NCI-H2107 treated with DMSO at 0.1 percent for 48 hours (cell line): ENCODE measurements at regions not wholly inside any gene's neighbourhood (a gene's known extent, or its start where the extent isn't known, plus 50 kb on each side); places are given as distances from the start of the nearest gene placed in this dataset.

ENCODE experiments used
- DNase-seq: peaks from one replicate; lab custom pipeline; 2025; ENCODE audit not compliant: unreplicated experiment; lab: John Stamatoyannopoulos, UW

DNA sequence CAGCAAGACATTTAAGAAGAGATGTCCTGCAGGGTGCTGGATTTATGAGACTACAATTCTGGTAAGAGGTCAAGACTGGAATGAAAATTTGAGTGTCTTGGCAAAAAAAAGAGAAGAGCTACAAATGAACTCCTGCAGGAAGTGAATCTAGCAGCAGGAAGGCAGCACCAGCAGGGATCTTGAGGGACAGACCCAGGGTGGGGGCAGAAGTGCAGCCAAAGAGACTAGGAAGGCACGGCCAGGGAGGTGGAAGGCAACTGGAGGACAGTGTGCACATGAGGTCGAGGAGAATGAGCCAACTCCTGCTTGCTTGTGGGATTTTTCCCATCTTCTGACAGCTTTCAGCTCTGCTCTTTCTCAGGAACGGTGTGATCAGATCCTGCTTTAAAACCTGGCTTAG, 263.2 kb downstream of the BUD13 start:
- DNase-seq: no peak

DNA sequence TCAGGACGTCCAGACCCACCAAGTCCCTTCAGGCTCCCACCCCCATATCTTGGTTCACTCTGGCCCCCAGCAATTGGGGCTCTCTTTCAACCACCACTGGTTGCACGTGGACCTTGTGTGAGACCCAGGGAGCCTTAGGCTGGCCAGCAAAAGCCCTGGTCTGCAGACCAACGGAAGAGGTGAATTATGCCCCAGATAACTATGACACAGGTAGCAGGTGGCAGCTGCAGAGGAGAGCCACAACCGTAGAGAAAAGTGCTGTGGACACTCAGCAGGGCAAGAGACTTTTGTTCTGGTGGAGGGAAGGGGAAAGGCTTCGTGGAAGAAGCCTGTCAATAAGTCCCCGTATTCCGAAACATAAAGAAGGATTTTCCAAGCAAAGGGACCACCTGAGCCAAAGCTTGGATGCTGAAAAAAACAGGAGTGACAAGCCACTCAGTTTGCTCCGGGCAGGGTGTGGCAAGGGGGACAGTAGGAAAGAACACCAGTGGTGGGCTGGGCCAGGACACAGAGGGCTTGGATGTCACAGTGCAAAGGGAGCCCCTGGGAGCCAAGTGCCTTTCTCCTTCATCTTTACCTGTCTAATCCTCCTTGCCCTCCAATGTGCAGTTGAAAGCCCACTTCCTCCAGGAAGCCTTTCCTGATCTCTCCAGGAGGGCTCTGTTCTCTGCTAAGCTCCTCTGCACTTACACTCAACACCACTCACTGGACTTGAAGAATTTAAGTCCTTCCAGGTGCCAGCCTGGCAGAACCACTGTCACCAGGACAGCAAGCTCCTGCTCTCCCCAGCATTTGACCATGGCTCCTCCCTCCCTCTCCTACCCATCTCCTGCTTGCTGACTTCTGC, 264.7 kb downstream of the BUD13 start:
- no peak for DNase-seq

DNA sequence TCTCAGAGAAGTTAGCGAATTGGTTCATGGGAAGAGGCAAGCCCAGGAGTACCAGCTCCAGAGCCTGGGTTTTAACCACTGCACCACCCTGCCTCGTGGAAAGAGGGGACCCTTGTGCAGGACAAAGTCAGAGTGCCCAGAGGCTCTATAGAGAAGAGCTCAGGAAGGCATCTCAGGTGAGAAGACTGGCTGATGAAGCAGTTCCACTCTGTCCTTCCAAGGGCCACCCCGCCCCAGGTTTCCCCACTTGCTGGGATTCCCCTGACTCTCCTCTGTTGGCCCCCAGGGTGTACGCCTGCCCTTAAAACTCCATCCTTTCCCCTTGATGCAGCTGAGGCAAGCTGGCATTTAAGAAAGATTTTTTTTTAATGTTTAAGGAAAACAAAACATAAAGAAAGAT, 265.8 kb downstream of the BUD13 start:
- DNase-seq: no peak

DNA sequence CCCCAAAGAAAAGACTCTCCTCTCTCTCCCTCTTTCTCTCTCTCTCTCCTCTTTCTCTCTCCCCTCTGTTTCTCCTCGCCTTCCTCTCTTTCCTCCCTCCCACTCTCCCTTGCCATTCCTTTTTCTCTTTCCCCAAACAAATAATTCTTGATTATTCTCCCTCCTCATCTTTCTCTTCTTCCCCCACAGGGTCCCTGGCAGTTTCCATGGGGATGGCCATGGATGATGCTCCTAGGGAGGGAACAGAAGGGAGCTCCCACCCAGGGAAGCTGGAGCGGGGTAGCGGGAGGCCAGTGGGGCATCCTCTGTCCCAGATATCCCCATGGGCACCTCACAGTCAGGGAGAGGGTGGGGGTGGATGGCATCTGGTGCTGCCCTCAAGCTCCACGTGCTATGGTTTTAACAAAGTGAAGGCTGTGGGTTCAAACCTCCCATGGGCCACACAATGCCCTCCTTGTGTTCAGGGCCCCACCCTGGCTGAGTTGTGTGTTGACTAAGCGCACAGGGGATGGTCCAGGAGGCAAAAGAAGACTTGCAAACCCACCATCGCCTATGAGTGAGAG, 266.4 kb downstream of the BUD13 start:
- no peak for DNase-seq

DNA sequence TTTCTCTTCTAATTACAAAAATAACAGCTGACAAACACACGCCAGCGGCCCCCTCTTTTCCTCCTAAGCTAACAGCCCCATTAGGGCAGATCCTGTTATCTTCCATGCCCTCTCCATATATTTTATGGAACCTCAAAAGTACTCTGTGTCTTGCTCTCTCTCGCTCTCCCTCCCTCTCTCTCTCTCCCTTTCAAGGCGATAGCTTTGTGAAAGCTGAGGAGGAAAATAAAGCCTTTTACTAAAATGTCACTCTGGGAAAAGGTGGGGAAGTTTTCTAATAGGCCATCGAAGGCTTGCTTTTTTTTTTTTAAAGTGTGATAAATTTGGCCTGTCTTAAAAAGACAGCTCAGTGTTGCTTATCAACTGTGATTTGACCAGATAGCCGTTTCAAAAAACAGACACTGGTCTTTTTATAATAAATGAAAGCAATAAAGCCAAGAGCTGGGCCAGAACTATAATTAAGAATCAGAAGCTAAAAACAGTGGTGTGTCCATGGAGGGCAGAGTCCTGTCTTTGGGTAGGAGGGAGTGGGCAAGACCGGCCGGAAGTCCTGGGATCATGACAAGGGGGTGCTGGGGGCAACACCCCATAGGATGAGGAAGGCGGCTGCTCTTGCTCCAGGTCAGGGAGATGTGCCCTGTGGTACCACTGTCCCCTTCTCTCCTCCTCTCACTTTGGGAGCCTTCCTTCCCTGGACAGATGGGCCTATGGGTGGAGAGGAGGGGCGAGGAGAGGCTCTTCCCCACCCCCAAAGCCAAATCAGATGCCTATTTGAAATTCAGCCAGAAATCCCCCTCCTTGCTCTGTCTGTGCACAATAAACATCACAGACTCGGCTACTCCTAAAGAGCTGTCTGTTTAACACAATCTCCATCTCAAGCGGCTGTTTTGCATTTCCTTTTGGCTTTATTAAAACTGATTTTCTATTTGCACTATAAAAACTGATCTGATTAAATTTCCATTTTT, 267.2 kb downstream of the BUD13 start:
- no peak for DNase-seq

DNA sequence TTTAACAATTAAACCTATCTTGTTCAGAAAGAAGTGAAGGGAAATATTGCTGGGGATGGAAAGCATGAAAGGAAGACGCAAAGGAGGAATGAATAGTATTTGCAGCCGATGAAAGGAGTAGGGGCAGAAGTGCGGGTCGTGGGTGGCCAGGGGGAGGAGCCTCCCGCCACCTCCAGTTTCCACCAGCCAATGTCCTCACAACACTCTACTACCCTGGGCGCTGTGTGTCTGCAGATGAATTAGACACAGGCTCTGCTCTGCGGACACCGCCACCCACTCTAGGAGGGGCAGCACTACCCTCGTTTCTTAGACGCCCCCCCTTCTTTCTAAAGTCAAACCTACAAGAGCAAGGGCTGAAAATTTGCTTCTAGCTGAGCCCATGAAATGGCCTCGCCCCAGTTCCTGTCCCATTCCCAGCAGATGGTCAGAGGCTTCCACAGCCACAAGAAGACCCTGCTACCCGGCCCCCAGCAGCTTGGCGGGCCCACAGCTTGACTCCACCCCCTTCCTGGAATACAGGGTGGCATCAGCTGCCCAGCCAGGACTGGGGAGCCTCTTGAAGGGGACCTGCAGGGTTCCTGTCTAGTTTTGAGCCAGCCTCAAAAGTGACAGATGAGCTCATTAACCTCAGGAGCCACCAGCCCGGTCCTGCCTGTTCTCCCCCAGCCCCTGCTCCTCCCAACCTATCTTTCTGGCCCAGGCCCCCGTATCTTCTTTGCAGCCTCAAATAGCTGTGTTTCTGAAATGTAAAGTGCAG, 268.1 kb downstream of the BUD13 start:
- DNase-seq: no peak

DNA sequence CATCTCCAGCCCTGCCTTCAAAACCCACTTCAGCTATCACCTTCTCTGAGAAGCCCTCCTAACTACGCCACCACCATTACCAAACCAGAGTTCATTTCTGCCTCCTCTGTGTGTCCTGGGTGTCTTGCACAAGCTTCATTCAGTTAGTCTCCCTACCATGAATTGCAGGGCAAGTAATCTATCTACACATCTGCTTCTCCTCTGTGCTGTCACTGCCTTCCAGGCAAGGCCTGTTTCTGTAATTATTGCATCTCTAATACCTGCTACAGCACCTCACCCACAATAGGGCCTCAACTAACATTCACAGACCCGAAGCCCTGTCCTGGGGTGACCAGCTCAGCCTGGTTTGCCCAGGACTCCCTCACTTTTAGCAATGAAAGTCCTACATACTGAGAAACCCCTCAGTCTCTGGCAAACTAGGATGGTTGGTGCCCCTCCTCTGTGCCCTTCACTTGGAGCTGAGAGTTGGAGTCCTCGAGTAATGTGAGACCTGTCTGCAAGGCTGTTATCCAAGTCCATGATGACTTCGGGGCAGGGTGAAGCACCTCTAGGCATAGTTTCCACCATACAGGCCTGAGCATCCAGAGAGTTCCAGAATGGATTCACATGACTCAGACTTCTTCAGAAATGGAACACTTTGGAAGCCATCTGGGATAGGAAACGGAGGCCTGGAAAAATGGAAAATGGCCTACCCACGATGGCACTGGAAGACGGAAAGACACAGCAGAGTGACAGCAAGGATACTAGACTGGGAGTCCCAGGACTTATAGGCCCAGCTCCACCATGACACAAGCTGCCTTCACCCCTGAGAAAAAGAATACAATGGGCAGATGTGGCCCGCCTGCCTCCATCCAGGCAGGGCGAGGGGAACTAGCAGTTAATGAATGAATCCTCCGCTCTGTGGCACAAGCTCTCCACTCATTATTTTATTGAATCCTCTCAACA, 269.3 kb downstream of the BUD13 start:
- no peak for DNase-seq

DNA sequence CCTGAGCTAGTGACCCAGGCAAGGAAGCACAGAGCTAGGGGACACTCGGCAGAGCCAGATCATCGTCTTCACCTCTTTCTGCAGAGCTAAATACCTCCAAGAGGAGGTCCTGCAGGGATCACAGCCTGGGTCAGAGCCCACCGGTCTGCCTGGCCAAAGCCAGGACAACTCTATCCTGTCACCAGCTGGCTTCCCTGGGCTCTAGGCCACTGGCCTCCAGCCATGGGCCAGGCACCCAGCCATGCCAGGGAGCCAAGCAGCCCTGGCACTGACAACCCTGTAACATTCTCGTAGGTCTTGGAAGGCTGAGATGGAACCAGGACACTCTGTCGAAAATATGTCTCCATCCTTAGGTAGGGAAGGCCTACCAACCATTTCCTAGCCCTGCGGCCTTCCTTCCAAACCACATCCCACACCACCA, 270.1 kb downstream of the BUD13 start:
- no peak for DNase-seq

DNA sequence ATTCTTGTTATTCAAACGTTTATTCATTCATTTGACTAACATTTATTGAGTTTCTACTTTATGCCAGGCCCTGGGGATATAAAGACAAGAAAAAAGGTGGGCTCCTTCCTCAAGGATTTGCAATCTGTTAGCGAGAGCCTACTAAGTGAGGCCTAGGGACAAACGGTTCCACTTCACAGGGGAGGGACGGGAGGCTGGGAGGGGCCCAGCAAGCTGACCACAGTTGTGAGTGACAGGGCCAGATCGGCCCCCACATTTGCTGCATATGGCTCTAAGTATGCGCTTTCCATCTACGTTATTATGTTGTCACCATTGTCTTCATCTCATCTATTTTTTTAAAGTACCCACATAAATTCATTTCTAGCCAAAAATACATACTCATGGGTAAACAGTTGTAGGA, 271.1 kb downstream of the BUD13 start:
- no peak for DNase-seq

DNA sequence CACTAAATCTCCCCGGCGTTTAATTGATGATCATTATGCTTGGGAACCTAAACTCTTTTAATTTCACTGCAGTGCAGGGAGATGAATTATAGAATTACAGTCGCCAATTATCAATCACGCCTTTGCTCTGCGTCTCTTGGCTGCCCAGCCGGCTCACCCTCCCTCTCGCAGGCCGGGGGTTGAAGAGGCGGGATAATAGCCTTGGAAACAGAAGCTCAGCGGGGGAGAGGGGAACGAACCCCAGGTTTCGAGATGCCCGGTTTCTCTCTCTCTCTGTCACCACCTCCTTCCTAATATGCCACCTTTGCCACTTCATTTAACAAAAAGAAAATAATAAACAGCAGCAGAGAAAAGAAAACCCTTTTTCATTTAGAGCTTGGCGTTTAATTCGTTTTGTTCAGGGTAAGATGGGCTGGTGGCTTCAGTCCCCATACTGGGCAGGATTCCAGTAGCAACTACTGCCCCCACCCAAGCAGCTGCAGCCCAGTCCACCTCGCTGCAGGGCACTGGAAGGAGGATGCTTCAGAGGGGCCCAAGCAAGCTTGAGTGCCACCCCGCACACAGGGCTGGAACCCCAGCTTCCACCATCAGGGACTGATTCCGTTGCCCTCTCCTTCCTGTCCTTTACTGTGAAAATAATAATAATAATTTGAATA, 271.7 kb downstream of the BUD13 start:
- DNase-seq: no peak

DNA sequence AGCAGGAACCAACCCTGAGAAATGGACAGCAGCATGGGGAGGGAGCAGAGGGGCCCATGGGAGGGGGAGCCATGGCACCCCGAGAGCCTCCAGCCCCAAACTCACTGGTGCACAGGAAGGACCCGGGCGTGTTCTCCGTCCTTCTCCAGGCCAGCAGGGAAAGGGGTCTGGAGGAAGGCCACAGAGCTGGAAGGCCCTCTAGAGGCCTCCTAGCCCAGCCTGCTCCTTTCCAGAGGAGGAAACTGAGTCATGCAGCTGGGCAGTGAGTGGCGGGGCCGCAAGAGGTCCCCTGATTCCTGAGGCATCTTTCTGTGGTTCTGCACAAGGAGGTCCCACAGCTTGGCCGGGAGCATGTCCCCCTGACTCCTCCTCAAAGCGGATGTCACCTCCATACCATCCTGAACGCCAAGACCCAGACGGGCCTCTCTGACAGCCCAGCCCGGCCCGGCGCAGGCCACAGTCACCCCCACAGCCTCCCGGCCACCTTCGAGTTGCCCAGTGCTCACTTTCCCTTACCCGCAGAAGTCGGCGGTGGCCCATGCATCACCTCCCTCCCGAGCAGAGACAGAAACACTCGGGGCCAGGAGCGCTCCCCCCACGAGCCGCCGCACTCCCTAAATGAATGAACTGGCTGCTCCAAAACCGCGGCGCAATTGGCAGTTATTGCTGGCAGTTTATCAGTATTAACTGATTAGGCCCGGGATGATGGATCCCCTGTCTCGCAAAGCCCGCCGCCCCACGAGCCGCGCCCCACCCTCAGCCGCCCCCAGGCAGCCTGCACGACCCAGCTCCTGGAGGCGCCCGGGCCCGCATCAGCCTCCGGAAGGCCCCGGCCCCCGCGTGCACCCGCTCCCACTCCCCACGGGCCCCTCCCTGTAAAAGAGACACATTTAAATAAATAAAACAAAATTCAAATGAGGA, 272.5 kb downstream of the BUD13 start:
- no peak for DNase-seq

DNA sequence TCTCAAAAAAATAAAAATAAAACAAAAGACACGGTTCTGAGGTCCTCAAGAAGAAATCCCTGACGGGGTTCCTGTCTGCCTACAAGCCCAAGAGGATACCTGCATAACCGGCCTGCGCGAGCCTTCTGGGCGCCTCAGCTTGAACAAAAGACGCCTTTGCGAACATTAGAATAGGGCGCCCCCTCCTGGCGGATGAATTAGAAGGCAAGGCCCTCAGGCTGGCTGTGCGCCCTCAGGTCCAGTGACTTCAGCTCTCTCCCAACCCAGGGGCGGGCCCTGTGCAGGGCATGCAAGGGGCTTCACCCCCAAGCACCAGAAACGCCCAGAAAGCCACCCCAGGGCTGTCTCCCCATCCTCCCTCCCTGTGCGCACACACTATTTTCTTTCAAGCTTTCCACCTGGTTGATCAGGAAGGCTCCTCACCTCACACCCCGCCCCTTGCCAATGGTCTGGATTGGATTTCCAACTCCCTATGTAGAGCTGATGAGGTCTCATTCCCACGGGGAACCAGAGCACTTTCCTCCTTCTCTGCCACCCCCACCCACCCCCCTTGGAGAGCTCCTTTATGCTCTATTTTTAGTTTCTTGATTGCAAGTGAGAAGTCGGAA, 273.3 kb downstream of the BUD13 start:
- DNase-seq: peak; percentile 36

DNA sequence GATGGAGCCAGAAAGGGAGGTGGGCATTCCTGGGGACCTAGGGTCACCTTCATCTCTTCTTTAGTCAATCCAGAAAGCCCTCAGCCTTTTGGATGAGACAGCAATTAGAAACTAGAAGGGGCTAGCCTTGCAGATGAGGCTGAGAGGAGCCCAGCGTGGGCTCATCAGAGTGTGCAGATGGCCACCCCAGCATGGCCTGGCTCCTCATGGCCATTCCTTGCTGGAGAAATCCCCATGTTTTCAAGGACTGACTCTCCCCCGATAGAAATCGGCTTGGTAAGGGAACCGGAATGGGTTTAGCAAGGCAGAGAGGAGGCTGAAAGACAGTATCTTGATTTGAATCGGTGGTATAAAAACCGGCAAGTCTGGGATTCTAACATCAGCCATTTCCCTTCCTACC, 274.6 kb downstream of the BUD13 start:
- DNase-seq: no peak

DNA sequence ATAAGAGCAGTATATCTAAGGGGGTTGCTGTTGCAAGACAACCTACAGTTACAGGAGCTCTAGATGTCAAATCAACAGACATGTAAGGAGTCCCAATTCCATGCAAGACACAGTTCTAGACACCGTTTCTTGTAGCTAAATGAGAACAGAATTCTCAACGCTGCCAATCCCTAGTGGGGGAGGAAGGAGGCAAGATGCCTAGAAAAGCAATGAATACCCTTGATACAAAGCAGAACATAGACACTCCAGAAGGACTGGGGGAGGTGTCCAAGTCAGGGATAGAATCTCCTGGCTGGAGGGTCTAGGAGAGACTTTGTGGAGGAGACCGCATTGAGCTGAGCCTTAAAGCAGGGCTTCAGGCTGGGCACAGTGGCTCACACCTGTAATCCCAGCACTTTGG, 280.2 kb downstream of the BUD13 start:
- DNase-seq: no peak

DNA sequence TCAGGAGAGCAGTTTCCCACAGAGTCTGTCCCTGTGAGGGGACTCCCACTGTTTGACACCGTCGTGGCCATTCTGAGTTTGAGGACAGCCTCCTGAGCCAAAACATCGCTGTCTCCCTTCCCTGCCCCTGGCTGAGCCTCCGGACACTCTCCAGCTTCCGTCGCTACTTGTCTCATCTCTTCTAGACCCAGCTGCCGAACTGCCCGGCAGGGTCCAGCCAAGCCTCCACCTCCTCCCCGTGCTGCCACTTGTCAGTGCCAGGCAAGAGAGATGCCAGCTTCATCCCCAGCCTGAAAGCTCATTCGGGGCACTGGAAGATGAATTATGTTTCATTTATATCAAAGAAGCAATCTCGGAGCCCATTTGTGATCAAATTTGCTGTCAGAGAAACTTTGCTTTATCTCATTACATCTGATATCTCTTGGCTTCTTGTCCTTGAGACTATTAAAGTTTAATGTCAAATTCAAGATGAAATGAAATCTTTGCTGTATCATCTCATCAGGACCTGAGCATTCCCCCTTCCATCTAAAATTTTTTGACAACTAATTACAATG, 283.9 kb downstream of the BUD13 start:
- no peak for DNase-seq

DNA sequence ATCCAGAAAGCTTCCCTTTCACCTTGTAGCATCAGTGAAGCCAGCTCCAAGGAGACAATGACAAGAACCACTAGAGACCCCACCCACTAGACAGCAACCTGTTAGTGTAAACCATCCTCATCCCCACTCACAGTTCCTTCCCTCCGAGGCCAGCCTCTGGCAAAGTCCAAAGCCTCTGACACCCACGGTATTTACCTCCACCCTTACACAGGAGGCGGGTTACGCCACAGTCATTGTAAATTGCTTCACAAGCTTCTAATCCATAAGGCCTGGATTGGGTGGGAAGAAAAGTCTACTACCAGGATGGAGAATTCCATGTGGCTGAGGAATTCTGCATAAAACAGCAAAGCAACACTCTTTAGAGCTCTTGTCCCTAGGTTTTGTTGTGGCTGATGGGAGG, 287.4 kb downstream of the BUD13 start:
- no peak for DNase-seq

DNA sequence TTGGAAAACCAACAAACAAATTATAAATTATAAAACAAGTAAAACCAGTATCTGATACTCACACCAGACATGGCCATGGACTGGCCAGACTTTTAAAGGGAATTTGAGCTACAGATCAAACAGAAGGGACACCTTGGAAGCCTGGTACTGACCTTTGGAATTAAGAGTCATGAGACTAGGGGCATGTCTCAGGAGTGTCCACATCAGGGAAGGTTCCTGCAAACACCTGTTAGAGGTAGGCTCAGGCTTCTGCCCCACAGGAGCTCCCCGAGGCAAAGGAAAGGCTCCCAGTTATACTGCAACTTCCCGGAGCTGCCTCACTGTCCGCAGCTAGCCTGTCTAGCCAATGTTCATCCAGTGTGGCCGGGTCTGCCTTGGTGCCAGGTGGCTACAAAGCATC, 290.1 kb downstream of the BUD13 start:
- no peak for DNase-seq
